ENCODE measurements at regions not wholly inside any gene's neighbourhood (a gene's known extent, or its start where the extent isn't known, plus 50 kb on each side); places are given as distances from the start of the nearest gene placed in this dataset.

- ChIA-PET POLR2A (no interaction called here), CTCF (interaction anchor here (0.7 kb wide), 1 partner anchor 540 kb away, joined by 3 read pairs; no protein-coding TSS in a partner anchor)
- Mint-ChIP-seq H3K27ac (no peak overlapping the region), H3K4me1 (peaks cover 14% of the 10 kb centered on the region), H3K36me3 (no peaks in the 10 kb centered on the region), H3K27me3 (ENCODE audit: low read depth) (no peaks in the 10 kb centered on the region; the same call in 1 of the 2 replicates), H3K4me3 (no peak overlapping the region), H3K9me3 (no peaks in the 10 kb centered on the region)
- ATAC-seq, result no peak
- no peak for DNase-seq (ENCODE audit: low spot score)
- no peak for TF ChIP-seq TP53 (CRISPR knock-in tag; IDR thresholded peaks at IDR 0.05)
- TF ChIP-seq GRHL2 (CRISPR knock-in tag; IDR thresholded peaks at IDR 0.05; ENCODE audit: insufficient replicate concordance, severe bottlenecking), result no peak
- no peak for TF ChIP-seq MXD4 (CRISPR knock-in tag; IDR thresholded peaks at IDR 0.05; ENCODE audit: borderline replicate concordance)
- no peak for TF ChIP-seq TEAD4 (CRISPR knock-in tag; IDR thresholded peaks at IDR 0.05)
- TF ChIP-seq CREM (CRISPR knock-in tag; IDR thresholded peaks at IDR 0.05), result no peak
- TF ChIP-seq ATF6 (CRISPR knock-in tag; IDR thresholded peaks at IDR 0.05), result no peak
- no peak for TF ChIP-seq ETV6 (CRISPR knock-in tag; IDR thresholded peaks at IDR 0.05)
- TF ChIP-seq PRRX2 (CRISPR knock-in tag; IDR thresholded peaks at IDR 0.05), result no peak
- no peak for TF ChIP-seq E2F1 (CRISPR knock-in tag; IDR thresholded peaks at IDR 0.05)
- TF ChIP-seq SMAD4 (CRISPR knock-in tag; IDR thresholded peaks at IDR 0.05), result no peak
- TF ChIP-seq NFE2L1 (CRISPR knock-in tag; IDR thresholded peaks at IDR 0.05), result no peak
- TF ChIP-seq ZNF121 (CRISPR knock-in tag; IDR thresholded peaks at IDR 0.05), result no peak
- no peak for TF ChIP-seq STAT6 (CRISPR knock-in tag; conservative IDR thresholded peaks at IDR 0.05; ENCODE audit: low read depth)
- TF ChIP-seq IRF1 (CRISPR knock-in tag; IDR thresholded peaks at IDR 0.05), result no peak
- no peak for TF ChIP-seq ZNF281 (CRISPR knock-in tag; IDR thresholded peaks at IDR 0.05)
- TF ChIP-seq RELA (CRISPR knock-in tag; IDR thresholded peaks at IDR 0.05; ENCODE audit: borderline replicate concordance), result no peak
- no peak for TF ChIP-seq FOXP4 (CRISPR knock-in tag; IDR thresholded peaks at IDR 0.05)
- no peak for TF ChIP-seq TCF7 (CRISPR knock-in tag; IDR thresholded peaks at IDR 0.05; ENCODE audit: low read depth)
- no peak for TF ChIP-seq SOX15 (CRISPR knock-in tag; IDR thresholded peaks at IDR 0.05)
- no peak for TF ChIP-seq EMX1 (CRISPR knock-in tag; IDR thresholded peaks at IDR 0.05)
These were observed 121.9 kb upstream of the MEF2A start for GRCh38 chr15:99443768-99444446.

All from WTC11 (cell line).